T-helper 1 cell treated with Interleukin-12 subunit alpha and Interleukin-12 subunit beta and Interleukin-4 antibody, amounts not matched to agents 30 μg/mL and 1 μg/mL, for 36 hours (primary cell): ENCODE measurements at regions not wholly inside any gene's neighbourhood (a gene's known extent, or its start where the extent isn't known, plus 50 kb on each side); places are given as distances from the start of the nearest gene placed in this dataset.

Experiments
- H3K27ac Mint-ChIP-seq: one replicate; pipeline ENCODE4 v1.8.0; 2021; ENCODE audit warnings: mild to moderate bottlenecking, mixed read lengths
- H3K27me3 Mint-ChIP-seq: one replicate; pipeline ENCODE4 v1.8.0; 2021; ENCODE audit warnings: low read depth, mixed read lengths
- H3K36me3 Mint-ChIP-seq: one replicate; pipeline ENCODE4 v1.8.0; 2021; ENCODE audit warnings: low read depth, mixed read lengths
- H3K4me1 Mint-ChIP-seq: one replicate; pipeline ENCODE4 v1.8.0; 2021; ENCODE audit warnings: low read depth, mixed read lengths
- H3K4me3 Mint-ChIP-seq: one replicate; pipeline ENCODE4 v1.8.0; 2021; ENCODE audit warnings: mild to moderate bottlenecking, moderate library complexity, mixed read lengths
- H3K9me3 Mint-ChIP-seq: one replicate; pipeline ENCODE4 v1.8.0; 2021; ENCODE audit warnings: mixed read lengths

DNA sequence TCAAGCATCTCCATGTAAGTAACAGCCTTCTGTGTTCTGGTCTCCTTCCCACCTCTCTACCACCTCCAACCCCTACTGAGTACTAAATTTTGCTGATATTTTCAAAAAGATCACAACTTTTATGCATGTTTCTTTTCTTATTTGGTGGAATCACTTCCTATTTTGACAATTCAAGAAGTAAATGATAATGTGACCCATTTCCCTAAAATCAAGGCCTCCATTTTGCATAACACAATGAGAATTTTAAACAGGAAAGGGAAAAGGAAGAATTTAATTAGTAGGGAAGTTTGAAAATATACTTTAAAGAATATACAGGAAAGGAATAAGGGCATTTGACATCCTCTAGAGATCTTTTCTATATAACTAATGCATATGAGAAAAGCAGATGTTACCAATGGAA, 212.9 kb upstream of the RASA1 start:
- H3K27ac Mint-ChIP-seq = no peak overlapping the region

DNA sequence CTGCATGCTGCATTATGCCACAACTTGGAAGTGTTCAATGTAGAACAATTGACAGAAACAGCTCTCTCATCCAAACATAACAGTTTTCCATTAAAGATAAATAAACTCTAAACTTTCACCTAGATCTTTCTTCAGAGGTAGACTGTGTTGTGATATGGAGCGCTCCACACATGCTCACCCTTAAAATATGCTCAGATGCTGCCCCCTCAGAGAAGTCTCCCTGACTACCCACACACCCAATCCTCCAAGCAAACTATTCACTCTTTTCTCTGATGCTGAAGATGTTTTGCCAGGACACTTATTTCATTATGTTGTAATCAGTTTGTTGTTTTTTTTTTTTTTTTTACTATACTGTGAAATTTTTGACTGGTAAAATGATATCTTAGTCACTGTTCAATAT, 206.6 kb upstream of the RASA1 start:
- peaks cover 16% of the 10 kb centered on the region for H3K9me3 Mint-ChIP-seq
- no peaks in the 10 kb centered on the region for H3K27me3 Mint-ChIP-seq
- H3K27ac Mint-ChIP-seq = no peak overlapping the region
- peaks cover 2% of the 10 kb centered on the region for H3K36me3 Mint-ChIP-seq
- no peak overlapping the region for H3K4me3 Mint-ChIP-seq
- H3K4me1 Mint-ChIP-seq = no peaks in the 10 kb centered on the region

More for the DNA sequence above, 212.9 kb upstream of the RASA1 start:
- H3K9me3 Mint-ChIP-seq = peaks cover 13% of the 10 kb centered on the region
- H3K36me3 Mint-ChIP-seq = peaks cover 5% of the 10 kb centered on the region
- peaks cover 2% of the 10 kb centered on the region for H3K4me1 Mint-ChIP-seq
- no peaks in the 10 kb centered on the region for H3K27me3 Mint-ChIP-seq
- no peak overlapping the region for H3K4me3 Mint-ChIP-seq

DNA sequence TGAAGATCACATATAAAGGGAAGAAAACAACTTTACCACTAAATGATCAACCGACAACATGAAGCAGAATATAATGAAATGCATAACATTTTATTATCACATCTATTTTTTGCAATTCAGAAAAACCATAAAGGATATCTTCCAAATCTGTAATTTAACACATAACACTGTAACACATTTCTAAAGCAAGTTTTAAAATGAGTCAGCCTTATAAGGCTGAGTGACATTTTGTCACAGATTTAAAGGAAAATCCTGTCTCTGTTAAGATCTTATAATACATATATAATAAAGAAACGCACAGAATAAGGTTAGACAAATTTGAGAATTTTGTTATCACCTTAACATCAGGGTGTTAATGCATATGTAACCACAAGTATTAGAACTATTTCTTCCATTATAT, 198.4 kb upstream of the RASA1 start:
- Mint-ChIP-seq H3K9me3 (peaks cover 3% of the 10 kb centered on the region), H3K36me3 (peaks cover 4% of the 10 kb centered on the region), H3K4me1 (peaks cover 6% of the 10 kb centered on the region), H3K27me3 (no peaks in the 10 kb centered on the region), H3K4me3 (no peak overlapping the region), H3K27ac (no peak overlapping the region)

DNA sequence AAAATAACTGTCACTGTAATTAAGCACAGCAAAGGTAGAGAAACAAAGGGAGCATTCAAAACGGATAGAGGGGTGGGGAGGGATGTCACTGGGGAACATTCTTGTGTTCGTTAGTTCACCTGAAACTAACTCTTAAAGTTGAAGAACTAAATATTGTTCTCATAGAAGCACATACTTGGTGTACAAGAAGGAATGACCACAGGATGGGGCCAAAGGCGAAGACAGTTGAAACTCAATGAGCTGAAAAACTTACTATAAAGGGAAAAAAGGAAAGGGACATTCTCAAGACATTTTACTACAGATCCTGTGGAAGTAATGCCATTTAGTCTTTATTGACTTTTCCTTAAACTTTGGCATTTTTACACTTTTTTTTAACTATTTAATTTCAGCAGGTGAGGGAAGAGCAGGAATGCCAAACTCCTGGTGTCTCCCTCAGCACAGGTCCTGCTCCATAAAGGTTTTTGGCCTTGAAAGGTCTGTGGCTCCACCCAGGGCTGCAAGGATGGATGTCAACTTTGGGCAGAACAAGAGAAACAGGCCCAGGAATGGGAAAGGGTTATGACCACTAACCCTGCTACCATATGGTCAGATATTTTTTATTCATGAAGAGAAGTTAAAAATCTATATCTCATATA, 197.6 kb upstream of the RASA1 start:
- Mint-ChIP-seq H3K27me3 (no peaks in the 10 kb centered on the region), H3K4me1 (peaks cover 13% of the 10 kb centered on the region), H3K4me3 (no peak overlapping the region), H3K36me3 (peaks cover 4% of the 10 kb centered on the region), H3K9me3 (peaks cover 3% of the 10 kb centered on the region), H3K27ac (no peak overlapping the region)

DNA sequence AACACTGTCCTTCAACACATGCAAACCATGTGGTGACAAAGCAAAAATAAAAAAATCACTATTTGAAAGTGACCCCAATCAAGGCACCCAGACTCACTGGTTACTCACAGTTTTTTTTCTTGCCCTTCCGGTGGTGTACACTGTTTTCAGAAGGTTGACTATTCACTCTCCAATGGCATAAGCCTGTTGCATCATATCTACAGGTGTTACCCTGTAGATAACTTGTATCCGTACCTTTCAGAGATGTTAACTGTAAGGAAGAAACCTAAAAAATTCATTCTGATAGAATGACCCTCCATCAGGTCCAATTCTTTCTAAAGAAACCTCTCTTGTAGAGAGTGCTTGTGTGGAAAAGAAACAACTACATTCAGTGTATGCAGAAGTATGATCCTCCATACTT, 193.6 kb upstream of the RASA1 start:
- H3K27me3 Mint-ChIP-seq = no peaks in the 10 kb centered on the region
- peaks cover 3% of the 10 kb centered on the region for H3K9me3 Mint-ChIP-seq
- peaks cover 28% of the 10 kb centered on the region for H3K4me1 Mint-ChIP-seq
- no peak overlapping the region for H3K27ac Mint-ChIP-seq
- peaks cover 7% of the 10 kb centered on the region for H3K36me3 Mint-ChIP-seq
- H3K4me3 Mint-ChIP-seq = no peak overlapping the region

DNA sequence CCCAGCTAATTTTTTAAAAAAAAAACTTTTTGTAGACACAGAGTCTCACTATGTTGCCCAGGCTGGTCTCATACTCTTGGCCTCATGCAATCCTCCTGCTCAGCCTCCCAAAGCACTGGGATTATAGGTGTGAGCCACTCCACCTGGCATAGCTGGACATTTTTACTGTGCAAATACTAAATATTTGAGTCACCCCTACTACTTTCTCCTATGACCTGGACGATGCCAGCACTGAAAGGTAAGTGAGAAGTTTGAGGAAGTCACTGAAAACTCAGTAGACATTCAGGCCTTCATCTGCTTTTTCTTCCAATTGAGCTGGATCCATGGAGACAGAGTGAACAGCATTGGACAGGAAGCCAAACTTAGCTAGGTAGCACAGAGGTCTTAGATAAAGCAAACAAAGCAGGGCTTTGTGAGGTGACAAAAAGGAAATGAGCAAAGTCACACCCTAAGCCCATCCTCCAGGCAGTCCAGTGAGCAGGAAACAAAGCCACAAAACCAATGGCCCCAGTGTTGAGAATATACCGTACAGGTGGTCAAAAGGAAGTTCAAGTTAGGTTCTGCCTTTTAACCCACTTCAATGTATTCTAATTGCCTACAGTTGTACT, 192.6 kb upstream of the RASA1 start:
- Mint-ChIP-seq H3K9me3 (peaks cover 3% of the 10 kb centered on the region), H3K4me1 (peaks cover 32% of the 10 kb centered on the region), H3K36me3 (peaks cover 9% of the 10 kb centered on the region), H3K27ac (peak overlapping the region; percentile 81), H3K4me3 (peak overlapping the region; percentile 41), H3K27me3 (no peaks in the 10 kb centered on the region)

DNA sequence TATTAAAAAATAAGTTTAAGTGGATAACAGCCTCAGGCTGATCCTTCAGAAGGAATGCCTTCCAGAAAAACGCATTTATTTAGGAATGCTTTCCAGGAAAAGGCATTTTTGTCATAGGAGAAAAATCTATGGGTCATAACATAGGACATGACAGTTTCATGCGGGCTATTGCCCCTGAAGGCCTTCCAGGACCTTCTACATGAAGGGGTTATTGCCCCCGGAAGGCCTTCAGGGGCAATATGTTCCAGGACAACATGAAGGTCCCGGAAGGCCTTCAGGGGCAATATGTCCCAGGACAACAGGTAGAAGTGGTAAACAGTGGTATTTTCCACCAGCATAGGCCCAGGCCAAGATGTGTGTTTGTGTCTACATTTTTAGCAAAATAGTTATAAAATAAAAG, 191.3 kb upstream of the RASA1 start:
- Mint-ChIP-seq H3K27me3 (no peaks in the 10 kb centered on the region), H3K27ac (peak overlapping the region; percentile 20), H3K36me3 (peaks cover 9% of the 10 kb centered on the region), H3K4me1 (peaks cover 38% of the 10 kb centered on the region), H3K4me3 (no peak overlapping the region), H3K9me3 (peaks cover 3% of the 10 kb centered on the region)

DNA sequence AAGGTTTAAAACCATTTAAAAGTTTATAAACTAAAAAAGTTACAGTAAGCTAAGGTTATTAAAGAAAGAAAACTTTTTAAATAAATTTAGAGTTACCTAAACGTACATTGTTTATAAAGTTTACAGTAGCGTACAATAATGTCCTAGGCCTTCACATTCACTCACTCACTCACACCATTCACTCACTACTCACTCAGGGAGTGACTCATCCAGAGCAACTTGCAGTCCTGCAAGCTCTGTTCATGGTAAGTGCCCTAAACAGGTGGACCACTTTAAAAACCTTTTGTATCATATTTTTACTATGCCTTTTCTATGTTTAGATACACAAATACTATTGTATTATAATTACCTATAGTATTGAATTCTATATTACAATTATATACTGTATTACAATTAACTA, 190.8 kb upstream of the RASA1 start:
- Mint-ChIP-seq H3K4me3 (no peak overlapping the region), H3K9me3 (peaks cover 3% of the 10 kb centered on the region), H3K36me3 (peaks cover 9% of the 10 kb centered on the region), H3K4me1 (peaks cover 43% of the 10 kb centered on the region), H3K27ac (no peak overlapping the region), H3K27me3 (no peaks in the 10 kb centered on the region)

DNA sequence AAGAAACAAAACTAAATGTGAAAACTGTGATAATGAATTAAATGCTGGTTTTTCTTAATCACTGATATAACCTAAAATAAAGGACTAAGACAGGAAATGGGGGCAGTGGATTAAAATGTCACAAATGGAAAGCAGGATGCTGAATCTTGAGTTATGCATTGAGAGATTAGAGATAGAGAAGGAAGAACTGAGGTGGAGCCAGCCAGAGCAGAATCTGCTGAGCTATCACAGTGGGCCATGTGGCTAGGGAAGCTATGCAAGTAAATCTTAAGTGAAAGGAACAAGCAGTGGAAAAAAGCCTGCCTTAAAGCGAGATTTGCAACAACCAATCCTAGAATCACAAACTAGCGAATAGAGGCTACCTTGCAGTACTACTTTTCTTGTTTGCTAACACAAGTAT, 188.5 kb upstream of the RASA1 start:
- H3K27ac Mint-ChIP-seq = no peak overlapping the region
- no peaks in the 10 kb centered on the region for H3K27me3 Mint-ChIP-seq
- peaks cover 10% of the 10 kb centered on the region for H3K36me3 Mint-ChIP-seq
- peaks cover 54% of the 10 kb centered on the region for H3K4me1 Mint-ChIP-seq
- H3K9me3 Mint-ChIP-seq = peaks cover 4% of the 10 kb centered on the region
- H3K4me3 Mint-ChIP-seq = no peak overlapping the region

DNA sequence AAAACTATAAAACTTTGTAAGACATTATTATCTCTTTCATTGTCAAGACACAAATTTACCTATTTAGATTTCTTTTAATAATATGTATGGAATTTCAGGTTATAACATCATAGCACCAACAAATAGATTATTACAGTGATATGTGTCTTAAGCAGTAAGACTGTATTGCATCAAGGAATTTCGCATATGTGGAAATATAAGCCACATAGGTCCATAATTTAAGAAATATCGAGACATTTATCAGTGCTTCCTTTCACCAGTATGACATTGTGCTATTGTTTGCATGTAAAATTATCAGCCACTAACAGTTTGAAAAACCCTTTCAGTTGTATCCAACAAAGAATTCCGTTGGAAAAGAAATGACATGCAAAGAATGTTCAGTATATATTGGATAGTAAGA, 186.7 kb upstream of the RASA1 start:
- Mint-ChIP-seq H3K4me1 (peaks cover 40% of the 10 kb centered on the region), H3K9me3 (peaks cover 10% of the 10 kb centered on the region)

DNA sequence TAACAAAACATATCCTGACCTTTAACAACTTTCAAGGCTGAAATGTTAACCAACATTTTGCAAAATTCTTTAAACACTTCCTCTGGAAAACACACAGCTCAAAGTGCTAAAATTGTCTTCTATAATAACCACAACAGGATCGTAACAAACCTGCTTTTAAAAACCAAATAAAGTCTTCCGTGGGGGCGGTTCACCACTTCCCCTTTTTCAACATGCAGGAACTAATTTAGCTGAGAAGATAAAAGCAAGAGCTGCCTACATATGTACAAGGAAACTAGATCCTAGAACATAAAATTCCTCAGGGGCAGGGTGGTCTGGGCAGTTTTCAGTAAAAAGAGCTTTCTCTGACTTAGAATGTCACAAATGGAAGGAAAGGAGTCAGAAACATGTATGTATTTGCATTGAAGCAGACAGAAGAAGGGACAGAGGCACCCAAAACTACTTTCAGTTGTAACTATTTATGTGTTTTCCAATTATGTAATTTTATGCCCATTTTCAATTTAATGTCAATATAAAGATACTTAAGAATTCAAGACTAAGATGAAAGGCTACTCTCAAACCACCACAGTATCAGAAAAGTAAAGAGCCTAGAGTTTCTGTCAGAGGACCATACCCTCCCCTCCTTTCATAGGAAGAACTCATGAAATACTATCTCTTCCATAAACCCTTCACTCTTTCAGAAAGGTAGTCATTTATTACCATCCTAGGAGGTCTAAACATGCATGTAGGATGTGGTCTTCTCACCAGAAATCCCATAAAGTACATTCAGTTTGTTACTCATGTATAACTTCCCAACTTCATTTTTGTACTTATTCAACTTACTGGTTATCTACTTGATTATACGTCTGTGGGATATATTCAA, 185.9 kb upstream of the RASA1 start:
- H3K36me3 Mint-ChIP-seq = peaks cover 18% of the 10 kb centered on the region
- peak overlapping the region; percentile 87 for H3K27ac Mint-ChIP-seq
- H3K4me1 Mint-ChIP-seq = peaks cover 39% of the 10 kb centered on the region
- peak overlapping the region; percentile 71 for H3K4me3 Mint-ChIP-seq
- peaks cover 15% of the 10 kb centered on the region for H3K9me3 Mint-ChIP-seq
- H3K27me3 Mint-ChIP-seq = no peaks in the 10 kb centered on the region

More for the DNA sequence above, 186.7 kb upstream of the RASA1 start:
- Mint-ChIP-seq H3K27me3 (no peaks in the 10 kb centered on the region), H3K27ac (peak overlapping the region; percentile 87), H3K36me3 (peaks cover 18% of the 10 kb centered on the region), H3K4me3 (peak overlapping the region; percentile 71)

DNA sequence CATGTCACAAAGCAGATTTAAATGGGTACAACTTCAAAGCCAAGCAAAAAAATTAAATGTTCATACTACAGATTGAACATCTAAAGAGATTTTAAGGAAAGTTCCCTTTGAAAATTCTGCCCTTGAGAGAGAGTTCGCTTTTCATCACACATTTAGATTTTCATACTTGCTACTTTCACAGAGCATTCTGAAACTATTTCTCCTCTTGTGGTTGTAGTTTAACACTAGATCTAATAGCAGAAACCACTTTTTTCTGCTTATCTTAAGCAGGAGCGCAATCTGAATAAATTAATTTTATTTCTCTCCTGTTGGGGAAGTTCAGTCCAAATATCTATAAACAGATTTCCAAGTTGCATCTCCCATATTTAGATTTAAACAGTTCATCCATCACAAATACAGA, 173.3 kb upstream of the RASA1 start:
- peaks cover 4% of the 10 kb centered on the region for H3K36me3 Mint-ChIP-seq
- peaks cover 6% of the 10 kb centered on the region for H3K4me1 Mint-ChIP-seq
- H3K27ac Mint-ChIP-seq = no peak overlapping the region
- H3K27me3 Mint-ChIP-seq = peaks cover 21% of the 10 kb centered on the region
- H3K4me3 Mint-ChIP-seq = no peak overlapping the region
- peaks cover 8% of the 10 kb centered on the region for H3K9me3 Mint-ChIP-seq

DNA sequence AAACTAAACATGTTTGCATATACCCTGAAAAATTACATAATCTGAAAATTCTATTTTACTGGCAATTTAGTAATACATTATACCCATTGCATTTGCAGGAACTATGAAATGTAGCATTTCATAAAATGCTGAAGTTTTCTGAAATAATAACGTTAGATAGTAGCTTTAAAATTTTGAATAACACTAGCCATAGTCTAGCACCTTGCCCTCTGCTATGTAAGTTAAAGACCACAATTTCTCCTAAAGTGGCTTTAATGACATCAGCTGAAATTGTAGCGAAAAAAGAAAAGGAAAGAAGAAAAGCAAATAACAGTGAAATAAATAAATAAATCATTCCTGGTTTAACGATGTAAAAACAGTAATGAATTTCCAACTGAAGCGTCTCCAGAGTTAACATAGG, 172.8 kb upstream of the RASA1 start:
- no peak overlapping the region for H3K4me3 Mint-ChIP-seq
- H3K27ac Mint-ChIP-seq = no peak overlapping the region
- peaks cover 21% of the 10 kb centered on the region for H3K27me3 Mint-ChIP-seq
- H3K36me3 Mint-ChIP-seq = peaks cover 1% of the 10 kb centered on the region
- peaks cover 4% of the 10 kb centered on the region for H3K9me3 Mint-ChIP-seq
- H3K4me1 Mint-ChIP-seq = peaks cover 6% of the 10 kb centered on the region

DNA sequence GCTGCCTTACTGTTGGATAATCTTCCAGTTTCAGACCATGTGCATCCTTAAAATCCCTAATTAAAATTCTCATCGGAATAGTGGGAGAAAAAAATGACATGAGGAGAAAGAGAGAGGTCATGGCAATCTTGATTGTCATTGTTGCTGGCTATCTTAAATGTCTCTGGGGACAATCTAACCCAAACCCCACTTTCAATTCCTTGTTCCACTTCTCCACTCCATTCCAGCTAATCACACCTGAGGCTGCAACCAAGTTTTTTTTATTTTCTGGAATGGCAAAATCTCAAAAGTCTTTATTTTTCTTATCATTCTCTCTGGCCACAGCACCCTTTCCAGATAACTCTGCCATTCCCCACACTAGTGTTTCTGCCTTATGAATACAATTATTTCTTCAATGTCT, 171.9 kb upstream of the RASA1 start:
- peaks cover 4% of the 10 kb centered on the region for H3K36me3 Mint-ChIP-seq
- H3K4me3 Mint-ChIP-seq = no peak overlapping the region
- H3K27ac Mint-ChIP-seq = no peak overlapping the region
- peaks cover 21% of the 10 kb centered on the region for H3K27me3 Mint-ChIP-seq
- peaks cover 6% of the 10 kb centered on the region for H3K4me1 Mint-ChIP-seq
- no peaks in the 10 kb centered on the region for H3K9me3 Mint-ChIP-seq

DNA sequence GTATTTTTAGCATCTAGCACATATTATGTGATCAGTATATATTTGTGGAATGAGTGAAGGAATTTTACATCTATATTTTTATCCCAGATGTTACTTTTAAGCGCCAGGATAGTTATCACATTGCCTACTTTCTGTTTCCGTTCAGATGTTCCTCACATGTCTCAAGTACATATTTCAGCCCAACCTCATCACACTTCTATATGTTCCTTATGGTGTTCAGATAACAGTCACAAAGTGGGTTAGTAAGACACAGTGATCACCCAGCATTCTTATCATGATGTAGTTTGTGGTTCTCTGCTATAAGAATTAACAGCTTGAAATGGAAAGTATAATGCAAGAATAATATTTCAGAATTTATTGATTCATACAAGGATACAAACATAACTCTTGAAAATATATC, 170.0 kb upstream of the RASA1 start:
- Mint-ChIP-seq H3K4me1 (peaks cover 6% of the 10 kb centered on the region), H3K27ac (no peak overlapping the region), H3K36me3 (peaks cover 4% of the 10 kb centered on the region), H3K27me3 (peaks cover 21% of the 10 kb centered on the region), H3K9me3 (no peaks in the 10 kb centered on the region), H3K4me3 (no peak overlapping the region)
